ENCODE measurements at regions not wholly inside any gene's neighbourhood (a gene's known extent, or its start where the extent isn't known, plus 50 kb on each side); places are given as distances from the start of the nearest gene placed in this dataset.
A peak's percentile ranks its signal among the peaks of the same experiment; 100 is the strongest.

DNA sequence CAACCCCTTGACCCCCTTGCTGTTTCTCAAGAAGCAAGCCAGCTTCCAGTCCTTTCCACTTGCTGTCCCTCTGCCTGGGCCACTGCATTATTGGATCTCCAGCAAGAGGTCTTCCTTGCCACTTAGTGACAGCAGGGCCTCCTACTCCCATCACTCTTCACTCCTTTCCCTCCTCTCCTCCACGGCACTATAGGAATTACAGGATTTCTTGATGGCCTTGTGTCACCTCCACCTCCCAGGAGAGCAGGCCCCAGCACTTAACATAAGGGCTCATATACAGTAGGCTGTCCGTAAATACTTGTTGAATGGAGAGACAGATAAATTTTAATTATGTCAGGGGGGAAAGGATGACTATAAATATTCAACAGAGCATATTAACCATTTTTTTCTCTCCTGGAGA is 129.4 kb downstream of the SP3 start:
- DNase-seq, result no peak
- intact Hi-C loops (cut with DNase I), result no loop called here

DNA sequence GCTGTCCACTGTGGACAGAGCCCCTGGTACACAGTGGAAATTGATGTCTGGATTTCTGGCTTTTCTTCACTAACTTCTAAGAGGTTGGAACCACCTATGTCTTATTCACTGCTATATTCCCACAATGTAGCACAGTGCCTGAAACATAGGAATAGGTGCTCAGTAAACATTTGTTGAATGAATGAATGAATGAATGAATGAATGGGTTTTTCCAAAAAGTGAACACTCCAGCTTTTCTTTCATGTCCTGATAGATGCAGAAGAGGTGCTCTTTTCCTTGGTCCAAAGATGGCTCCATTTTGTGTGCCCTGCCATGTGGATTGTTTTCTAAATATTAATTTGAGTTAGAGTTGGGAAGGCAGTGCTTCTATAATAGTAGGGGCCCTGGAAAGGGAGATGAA is 124.1 kb downstream of the SP3 start:
- no peaks in the 10 kb centered on the region for H3K36me3 ChIP-seq
- no peak overlapping the region for H3K27ac ChIP-seq
- TF ChIP-seq, protein P1, sequence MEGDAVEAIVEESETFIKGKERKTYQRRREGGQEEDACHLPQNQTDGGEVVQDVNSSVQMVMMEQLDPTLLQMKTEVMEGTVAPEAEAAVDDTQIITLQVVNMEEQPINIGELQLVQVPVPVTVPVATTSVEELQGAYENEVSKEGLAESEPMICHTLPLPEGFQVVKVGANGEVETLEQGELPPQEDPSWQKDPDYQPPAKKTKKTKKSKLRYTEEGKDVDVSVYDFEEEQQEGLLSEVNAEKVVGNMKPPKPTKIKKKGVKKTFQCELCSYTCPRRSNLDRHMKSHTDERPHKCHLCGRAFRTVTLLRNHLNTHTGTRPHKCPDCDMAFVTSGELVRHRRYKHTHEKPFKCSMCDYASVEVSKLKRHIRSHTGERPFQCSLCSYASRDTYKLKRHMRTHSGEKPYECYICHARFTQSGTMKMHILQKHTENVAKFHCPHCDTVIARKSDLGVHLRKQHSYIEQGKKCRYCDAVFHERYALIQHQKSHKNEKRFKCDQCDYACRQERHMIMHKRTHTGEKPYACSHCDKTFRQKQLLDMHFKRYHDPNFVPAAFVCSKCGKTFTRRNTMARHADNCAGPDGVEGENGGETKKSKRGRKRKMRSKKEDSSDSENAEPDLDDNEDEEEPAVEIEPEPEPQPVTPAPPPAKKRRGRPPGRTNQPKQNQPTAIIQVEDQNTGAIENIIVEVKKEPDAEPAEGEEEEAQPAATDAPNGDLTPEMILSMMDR (IDR thresholded peaks at IDR 0.05), result no peak
- TF ChIP-seq POLR2A (IDR thresholded peaks at IDR 0.05), result no peak
- H3K27me3 ChIP-seq, result no peaks in the 10 kb centered on the region
- H3K9me3 ChIP-seq, result no peaks in the 10 kb centered on the region
- no peak for DNase-seq
- intact Hi-C loops (cut with DNase I), result no loop called here
- H3K4me3 ChIP-seq, result no peak overlapping the region
- ATAC-seq, result no peak
- H3K4me1 ChIP-seq, result no peaks in the 10 kb centered on the region

More for the DNA sequence above, 129.4 kb downstream of the SP3 start:
- 76% methylated on average over 2 of the region's 2 CpGs for WGBS (ENCODE audit: insufficient coverage, low coverage, low lambda C conversion rate, missing lambda C conversion rate)
- ATAC-seq, result no peak
- no peaks in the 10 kb centered on the region for H3K9me3 ChIP-seq
- no peaks in the 10 kb centered on the region for H3K27me3 ChIP-seq
- TF ChIP-seq, protein P1 (IDR thresholded peaks at IDR 0.05), result no peak
- no peak for TF ChIP-seq POLR2A (IDR thresholded peaks at IDR 0.05)
- H3K4me3 ChIP-seq, result no peak overlapping the region
- no peaks in the 10 kb centered on the region for H3K36me3 ChIP-seq
- H3K27ac ChIP-seq, result no peak overlapping the region
- no peaks in the 10 kb centered on the region for H3K4me1 ChIP-seq

DNA sequence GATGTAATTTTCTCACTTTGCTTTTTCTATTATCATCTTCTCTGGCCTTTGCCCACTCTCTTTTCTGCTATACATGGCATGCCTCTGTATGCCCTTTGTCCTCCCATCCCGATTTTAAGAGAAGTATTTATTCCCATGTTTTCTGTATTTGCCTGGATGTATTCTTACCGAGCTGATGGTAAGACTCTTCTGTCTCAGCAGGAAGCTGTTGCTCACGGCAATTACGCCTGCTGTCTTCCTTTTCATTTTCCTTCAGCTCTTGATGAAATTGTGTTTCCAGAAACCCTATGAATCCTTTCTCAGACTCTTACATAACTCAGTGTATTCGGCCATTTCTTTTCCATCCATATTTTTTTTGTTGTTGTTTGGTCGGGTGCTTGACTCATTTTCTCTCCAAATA is 121.6 kb downstream of the SP3 start:
- H3K36me3 ChIP-seq, result no peaks in the 10 kb centered on the region
- H3K27me3 ChIP-seq, result no peaks in the 10 kb centered on the region
- 48% methylated on average over 6 of the region's 6 CpGs for WGBS (ENCODE audit: insufficient coverage, low coverage, low lambda C conversion rate, missing lambda C conversion rate)

DNA sequence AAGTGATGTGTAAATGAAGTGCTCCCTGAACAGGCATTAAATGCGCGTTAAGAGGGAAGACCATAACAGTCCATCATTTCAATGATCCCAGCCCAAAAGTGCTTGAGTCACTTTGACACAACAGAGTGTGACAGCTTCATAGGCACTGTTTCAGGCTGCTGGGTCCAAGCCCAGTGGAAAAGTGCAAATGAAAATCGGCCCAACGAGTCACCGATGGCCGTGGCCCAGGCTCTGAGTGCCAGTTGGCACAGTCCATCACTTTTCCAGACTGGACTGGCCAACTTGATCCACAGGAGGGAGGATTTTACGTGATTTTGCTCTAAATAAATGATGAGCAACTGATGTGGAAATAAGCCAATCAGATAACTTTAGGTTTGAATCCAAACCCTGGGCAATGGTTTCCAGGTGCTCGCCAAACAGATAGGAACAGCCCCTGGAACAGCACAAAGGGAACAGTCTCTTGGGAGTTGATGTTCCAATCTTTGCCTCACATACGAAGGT is 114.0 kb downstream of the SP3 start:
- H3K36me3 ChIP-seq, result no peaks in the 10 kb centered on the region
- no peaks in the 10 kb centered on the region for H3K27me3 ChIP-seq
- H3K9me3 ChIP-seq, result no peaks in the 10 kb centered on the region
- H3K27ac ChIP-seq, result no peak overlapping the region
- 46% methylated on average over 9 of the region's 9 CpGs for WGBS (ENCODE audit: insufficient coverage, low coverage, low lambda C conversion rate, missing lambda C conversion rate)
- peak; percentile 78 to 90 (median 83) for DNase-seq
- peak; percentile 84 to 97 (median 95) for ATAC-seq
- H3K4me1 ChIP-seq, result peaks cover 0 to 10% (median 0%) of the 10 kb centered on the region in 4 donors
- intact Hi-C loops (cut with DNase I), result loop anchor here in 1 of 2 donors (5.0 kb wide), 1 partner anchor 151 kb away; no protein-coding TSS in a partner anchor
- no peak overlapping the region for H3K4me3 ChIP-seq
- TF ChIP-seq, protein P1 (IDR thresholded peaks at IDR 0.05), result no peak
- no peak for TF ChIP-seq POLR2A (IDR thresholded peaks at IDR 0.05)

More for the DNA sequence above, 121.6 kb downstream of the SP3 start:
- ATAC-seq (no peak), DNase-seq (no peak)
- Histone ChIP-seq H3K4me1 (no peaks in the 10 kb centered on the region), H3K27ac (no peak overlapping the region), H3K4me3 (no peak overlapping the region), H3K9me3 (no peaks in the 10 kb centered on the region)
- no peak for TF ChIP-seq POLR2A (IDR thresholded peaks at IDR 0.05)
- TF ChIP-seq, protein P1 (IDR thresholded peaks at IDR 0.05), result no peak
- intact Hi-C loops (cut with DNase I), result no loop called here

DNA sequence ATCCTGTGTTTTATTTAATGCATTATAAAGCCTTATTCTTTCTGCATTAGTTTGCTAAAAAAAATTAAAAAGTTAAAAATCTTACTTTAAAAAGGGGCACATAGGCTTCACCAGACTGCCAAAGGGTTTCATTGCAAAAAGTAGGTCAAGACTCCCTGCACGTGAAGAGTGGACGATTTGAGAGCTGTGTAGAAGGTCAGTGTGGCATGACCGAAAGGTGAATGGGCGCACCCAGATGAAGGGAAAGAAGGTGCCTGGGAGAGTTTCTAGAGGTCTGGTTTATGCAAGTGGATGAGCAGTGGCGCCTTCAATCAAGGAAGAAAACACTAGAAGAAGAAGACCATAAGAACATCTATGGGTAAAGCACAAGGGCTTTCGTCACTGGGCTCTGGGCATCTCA is 111.0 kb downstream of the SP3 start:
- 90% methylated on average over 5 of the region's 6 CpGs for WGBS (ENCODE audit: insufficient coverage, low coverage, low lambda C conversion rate, missing lambda C conversion rate)
- no peak for TF ChIP-seq POLR2A (IDR thresholded peaks at IDR 0.05)
- TF ChIP-seq, protein P1 (IDR thresholded peaks at IDR 0.05), result no peak
- intact Hi-C loops (cut with DNase I), result loop anchor here in 1 of 2 donors (5.0 kb wide), 1 partner anchor 148 kb away; no protein-coding TSS in a partner anchor
- Histone ChIP-seq H3K4me3 (no peak overlapping the region), H3K9me3 (no peaks in the 10 kb centered on the region), H3K36me3 (no peaks in the 10 kb centered on the region), H3K27me3 (no peaks in the 10 kb centered on the region), H3K4me1 (peaks cover 0 to 10% (median 0%) of the 10 kb centered on the region in 4 donors), H3K27ac (no peak overlapping the region)
- ATAC-seq, result no peak
- DNase-seq, result no peak

Measured in right lobe of liver (tissue), 6 donors.